Caco-2 (cell line): ENCODE measurements at regions not wholly inside any gene's neighbourhood (a gene's known extent, or its start where the extent isn't known, plus 50 kb on each side); places are given as distances from the start of the nearest gene placed in this dataset.

Experiments used
- BruUV-seq: library from RNA; stranded (reverse); fragments of 400-500 nt; replicated peaks from 2 replicates; lab custom pipeline; 2021; lab: Mats Ljungman, UMichigan
- CTCF ChIA-PET: fragments of 300-600 bp; sonication (Branson Sonifier 250); formaldehyde crosslinking; loops from one replicate; lab custom pipeline; 2022; ENCODE audit warnings: antibody characterized with exemption; lab: Charles Lee
- POLR2A ChIA-PET: fragments of 300-600 bp; sonication (Branson Sonifier 250); formaldehyde crosslinking; loops from one replicate; lab custom pipeline; 2022; ENCODE audit warnings: antibody characterized with exemption; lab: Charles Lee
- DNase-seq, 2 experiments: peaks; one replicate each; pipeline versions ENCODE4 v3.0.0 to v3.0.0-alpha.2; 2020 to 2022
- H3K27me3 ChIP-seq: replicated peaks from 2 replicates; pipeline ENCODE4 v1.6.0; 2011; ENCODE audit warnings: low read length; ENCODE audit not compliant: control insufficient read depth, insufficient read depth
- H3K36me3 ChIP-seq: 2 replicates; pipeline ENCODE4 v1.5.1; 2011; ENCODE audit warnings: low read length; ENCODE audit not compliant: control insufficient read depth, insufficient read depth
- H3K4me1 ChIP-seq: fragments of 250-450 bp; sonication (Bioruptor Pico); 2 replicates; pipeline ENCODE4 v1.5.1; 2020; ENCODE audit warnings: mild to moderate bottlenecking
- H3K4me3 ChIP-seq: 2 replicates; pipeline ENCODE4 v1.5.1; 2011; ENCODE audit warnings: low read depth, mild to moderate bottlenecking, control low read depth, low read length
- H3K9me3 ChIP-seq: fragments of 250-450 bp; sonication (Bioruptor Pico); 2 replicates; pipeline ENCODE4 v1.5.1; 2020; ENCODE audit warnings: mild to moderate bottlenecking, moderate library complexity
- H3K27ac Mint-ChIP-seq: one replicate; pipeline ENCODE4 v1.8.0; 2022; ENCODE audit warnings: mixed read lengths; ENCODE audit not compliant: unreplicated experiment
- H3K27me3 Mint-ChIP-seq: one replicate; pipeline ENCODE4 v1.8.0; 2022; ENCODE audit warnings: mixed read lengths; ENCODE audit not compliant: insufficient read depth, unreplicated experiment
- H3K36me3 Mint-ChIP-seq: one replicate; pipeline ENCODE4 v1.8.0; 2022; ENCODE audit warnings: mild to moderate bottlenecking, mixed read lengths; ENCODE audit not compliant: insufficient read depth, unreplicated experiment
- H3K4me1 Mint-ChIP-seq: one replicate; pipeline ENCODE4 v1.8.0; 2022; ENCODE audit warnings: low read depth, mixed read lengths; ENCODE audit not compliant: unreplicated experiment
- H3K4me3 Mint-ChIP-seq: one replicate; pipeline ENCODE4 v1.8.0; 2022; ENCODE audit warnings: mild to moderate bottlenecking, moderate library complexity, mixed read lengths; ENCODE audit not compliant: unreplicated experiment
- H3K9me3 Mint-ChIP-seq: one replicate; pipeline ENCODE4 v1.8.0; 2022; ENCODE audit warnings: mixed read lengths; ENCODE audit not compliant: unreplicated experiment
- intact Hi-C: fragments of 100-400 bp; cut with micrococcal nuclease; formaldehyde crosslinking; loops from one replicate; pipeline ENCODE4 v1.10.0; 2022; ENCODE audit not compliant: unreplicated experiment
- TF ChIP-seq, protein P1 (sequence below), 2 experiments: fragments of 200-600 bp in 1 of 2; IDR thresholded peaks; 1 replicate in 1 of 2; 2 replicates in 1 of 2; pipeline versions ENCODE4 v1.5.1 to v1.8.0; 2011 to 2022; ENCODE audit warnings: antibody characterized with exemption in 1 of 2, control low read depth in 1 of 2, inconsistent platforms in 1 of 2, low read depth in 1 of 2, low read length in 1 of 2, mild to moderate bottlenecking in 1 of 2, moderate library complexity in 1 of 2; ENCODE audit not compliant: insufficient read depth in 1 of 2, severe bottlenecking in 1 of 2, unreplicated experiment in 1 of 2

DNA sequence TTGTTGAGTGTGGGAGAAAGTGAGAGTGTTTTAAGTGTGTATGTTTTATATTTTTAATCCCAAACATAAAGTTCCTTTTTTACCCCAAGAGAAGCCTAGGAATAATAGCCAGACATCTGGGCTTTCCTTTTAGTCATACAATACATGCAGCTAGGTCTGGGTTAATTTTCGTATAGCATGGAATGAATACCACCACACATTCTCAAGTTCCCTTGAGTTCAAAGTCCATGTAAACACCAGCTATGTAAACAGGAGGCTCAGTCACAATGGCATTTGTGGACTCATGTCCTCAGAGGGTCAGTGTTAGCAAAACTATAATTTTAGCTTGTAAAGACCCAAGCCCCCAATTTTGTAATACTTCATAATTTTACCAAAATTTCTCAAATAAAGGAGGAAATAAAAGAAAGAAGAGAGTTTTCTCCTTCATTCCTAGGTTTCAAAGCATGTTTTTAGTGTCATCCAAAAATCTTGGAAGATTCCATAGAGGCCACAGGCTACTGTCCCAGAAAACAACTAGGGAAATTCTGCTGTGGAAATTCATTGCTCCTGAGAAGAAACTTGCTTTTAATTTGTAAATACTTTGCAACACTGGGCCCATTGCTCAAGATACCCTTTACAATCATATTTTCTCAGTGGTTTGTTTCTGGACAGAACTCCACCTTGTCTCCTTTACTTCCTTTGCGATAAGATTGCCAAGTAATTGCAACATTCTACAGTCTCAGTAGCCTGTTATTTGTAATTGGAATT, 671.2 kb downstream of the COL12A1 start:
- Mint-ChIP-seq H3K27ac (peak overlapping the region; percentile 90), H3K9me3 (no peaks in the 10 kb centered on the region), H3K4me3 (peak overlapping the region; percentile 50), H3K4me1 (no peaks in the 10 kb centered on the region), H3K27me3 (no peaks in the 10 kb centered on the region), H3K36me3 (peaks cover 10% of the 10 kb centered on the region)
- ChIA-PET POLR2A (no interaction called here), CTCF (no interaction called here)
- Histone ChIP-seq H3K36me3 (no peaks in the 10 kb centered on the region), H3K9me3 (0 out of 2 replicates have a peak, but pooled peaks cover 2% of the 10 kb centered on the region), H3K4me1 (peaks cover 27% of the 10 kb centered on the region), H3K27me3 (no peaks in the 10 kb centered on the region), H3K4me3 (no peak overlapping the region)
- TSS peak; percentile 71 for BruUV-seq
- peak; percentile 71 to 75 for DNase-seq
- TF ChIP-seq, protein P1, sequence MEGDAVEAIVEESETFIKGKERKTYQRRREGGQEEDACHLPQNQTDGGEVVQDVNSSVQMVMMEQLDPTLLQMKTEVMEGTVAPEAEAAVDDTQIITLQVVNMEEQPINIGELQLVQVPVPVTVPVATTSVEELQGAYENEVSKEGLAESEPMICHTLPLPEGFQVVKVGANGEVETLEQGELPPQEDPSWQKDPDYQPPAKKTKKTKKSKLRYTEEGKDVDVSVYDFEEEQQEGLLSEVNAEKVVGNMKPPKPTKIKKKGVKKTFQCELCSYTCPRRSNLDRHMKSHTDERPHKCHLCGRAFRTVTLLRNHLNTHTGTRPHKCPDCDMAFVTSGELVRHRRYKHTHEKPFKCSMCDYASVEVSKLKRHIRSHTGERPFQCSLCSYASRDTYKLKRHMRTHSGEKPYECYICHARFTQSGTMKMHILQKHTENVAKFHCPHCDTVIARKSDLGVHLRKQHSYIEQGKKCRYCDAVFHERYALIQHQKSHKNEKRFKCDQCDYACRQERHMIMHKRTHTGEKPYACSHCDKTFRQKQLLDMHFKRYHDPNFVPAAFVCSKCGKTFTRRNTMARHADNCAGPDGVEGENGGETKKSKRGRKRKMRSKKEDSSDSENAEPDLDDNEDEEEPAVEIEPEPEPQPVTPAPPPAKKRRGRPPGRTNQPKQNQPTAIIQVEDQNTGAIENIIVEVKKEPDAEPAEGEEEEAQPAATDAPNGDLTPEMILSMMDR (IDR thresholded peaks at IDR 0.05; ENCODE audit: insufficient read depth in 1 of 2, low read depth in 1 of 2, low read length in 1 of 2, severe bottlenecking in 1 of 2, unreplicated experiment in 1 of 2) = no peak
- intact Hi-C loops = loop anchor here (1.0 to 2.0 kb wide), 6 partner anchors 15 to 122 kb away; no protein-coding TSS in a partner anchor

DNA sequence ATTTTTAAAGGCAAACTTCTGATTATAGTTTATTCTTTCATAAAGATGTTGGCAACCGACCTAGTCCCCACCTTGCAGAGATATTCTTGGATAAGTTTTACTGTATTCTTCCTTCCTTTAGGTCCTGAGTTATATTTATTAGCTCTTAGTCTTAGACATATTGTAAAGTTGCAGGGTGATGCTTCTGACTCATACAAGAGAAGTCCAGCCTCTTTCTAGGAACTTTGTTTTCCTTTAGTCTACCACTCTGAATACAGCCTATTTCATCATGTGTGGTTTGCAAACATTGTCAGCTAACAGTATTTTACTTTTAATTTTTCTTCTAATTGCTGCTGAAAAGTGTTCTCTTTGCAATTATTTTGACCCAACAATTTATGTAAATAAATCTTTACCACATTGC, 686.7 kb downstream of the COL12A1 start:
- H3K9me3 ChIP-seq = no peaks in the 10 kb centered on the region
- H3K4me1 ChIP-seq = no peaks in the 10 kb centered on the region
- intact Hi-C loops = loop anchor here (1.0 kb wide), 1 partner anchor 15 kb away; no protein-coding TSS in a partner anchor
- Mint-ChIP-seq H3K27ac (no peak overlapping the region), H3K27me3 (no peaks in the 10 kb centered on the region), H3K4me1 (peaks cover 7% of the 10 kb centered on the region), H3K9me3 (no peaks in the 10 kb centered on the region), H3K36me3 (no peaks in the 10 kb centered on the region), H3K4me3 (no peak overlapping the region)
- no peaks in the 10 kb centered on the region for H3K36me3 ChIP-seq
- DNase-seq = no peak
- no TSS peak for BruUV-seq
- no peak overlapping the region for H3K4me3 ChIP-seq
- H3K27me3 ChIP-seq = no peaks in the 10 kb centered on the region
- TF ChIP-seq, protein P1 (IDR thresholded peaks at IDR 0.05; ENCODE audit: insufficient read depth in 1 of 2, low read depth in 1 of 2, low read length in 1 of 2, severe bottlenecking in 1 of 2, unreplicated experiment in 1 of 2) = no peak
- ChIA-PET CTCF (no interaction called here), POLR2A (no interaction called here)

DNA sequence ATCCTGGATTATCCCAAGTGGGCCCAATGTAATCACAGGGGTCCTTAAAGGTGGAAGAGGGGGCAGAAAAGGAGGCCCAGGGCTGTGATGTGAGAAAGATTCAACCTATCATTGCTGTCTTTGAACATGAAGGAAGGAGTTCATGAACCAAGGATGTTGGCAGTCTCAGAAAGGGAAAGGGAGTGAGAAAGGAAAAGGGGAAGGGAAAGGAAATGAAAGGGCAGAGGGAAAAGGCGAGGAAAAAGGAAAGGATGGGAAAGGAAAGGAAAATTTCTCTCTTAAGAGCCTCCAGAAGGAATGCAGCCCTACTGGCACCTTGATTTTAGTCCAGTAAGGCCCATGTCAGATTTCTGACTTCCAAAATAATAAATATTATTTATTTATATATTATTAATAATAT, 687.8 kb downstream of the COL12A1 start:
- POLR2A ChIA-PET = no interaction called here
- H3K4me3 ChIP-seq = no peak overlapping the region
- BruUV-seq = no TSS peak
- CTCF ChIA-PET = no interaction called here
- TF ChIP-seq, protein P1 (IDR thresholded peaks at IDR 0.05; ENCODE audit: insufficient read depth in 1 of 2, low read depth in 1 of 2, low read length in 1 of 2, severe bottlenecking in 1 of 2, unreplicated experiment in 1 of 2) = no peak
- Mint-ChIP-seq H3K4me1 (peaks cover 7% of the 10 kb centered on the region), H3K4me3 (no peak overlapping the region), H3K9me3 (no peaks in the 10 kb centered on the region), H3K27ac (no peak overlapping the region), H3K27me3 (no peaks in the 10 kb centered on the region), H3K36me3 (no peaks in the 10 kb centered on the region)
- H3K36me3 ChIP-seq = no peaks in the 10 kb centered on the region
- DNase-seq = no peak
- no peaks in the 10 kb centered on the region for H3K27me3 ChIP-seq
- no peaks in the 10 kb centered on the region for H3K9me3 ChIP-seq
- H3K4me1 ChIP-seq = no peaks in the 10 kb centered on the region
- intact Hi-C loops = no loop called here
